Activated B cell treated with CpG ODN at 0.5 μM for 24 hours (primary cell): ENCODE measurements at regions not wholly inside any gene's neighbourhood (a gene's known extent, or its start where the extent isn't known, plus 50 kb on each side); places are given as distances from the start of the nearest gene placed in this dataset.

ENCODE experiments used
- ATAC-seq: fragments of 200-7000 bp; cut with Tn5 transposase; one replicate; pipeline ENCODE4 v1.10.0; 2021; ENCODE audit warnings: low read depth, mild to moderate bottlenecking, moderate library complexity
- CTCF ChIA-PET: fragments of 350-600 bp; sonication (Branson Sonifier 250); formaldehyde crosslinking; loops from one replicate; lab custom pipeline; 2021; ENCODE audit warnings: antibody characterized with exemption; lab: Charles Lee
- POLR2A ChIA-PET: fragments of 350-600 bp; sonication (Branson Sonifier 250); formaldehyde crosslinking; loops from one replicate; lab custom pipeline; 2021; ENCODE audit warnings: antibody characterized with exemption; lab: Charles Lee
- DNase-seq: peaks from one replicate; pipeline ENCODE4 v3.0.0; 2022
- H3K27ac Mint-ChIP-seq: one replicate; pipeline ENCODE4 v1.8.0; 2020; ENCODE audit warnings: mixed read lengths
- H3K27me3 Mint-ChIP-seq: one replicate; pipeline ENCODE4 v1.8.0; 2021; ENCODE audit warnings: mixed read lengths
- H3K36me3 Mint-ChIP-seq: one replicate; pipeline ENCODE4 v1.8.0; 2021; ENCODE audit warnings: low read depth, mixed read lengths
- H3K4me1 Mint-ChIP-seq: one replicate; pipeline ENCODE4 v1.8.0; 2021; ENCODE audit warnings: mixed read lengths
- H3K4me3 Mint-ChIP-seq: one replicate; pipeline ENCODE4 v1.8.0; 2020; ENCODE audit warnings: mild to moderate bottlenecking, mixed read lengths
- H3K9me3 Mint-ChIP-seq: one replicate; pipeline ENCODE4 v1.8.0; 2020; ENCODE audit warnings: mixed read lengths
- CTCF ChIP-seq: fragments of 200-600 bp; IDR thresholded peaks from one replicate; pipeline ENCODE4 v1.8.0; 2022; ENCODE audit warnings: antibody characterized with exemption, mild to moderate bottlenecking
- intact Hi-C: fragments of 100-400 bp; cut with micrococcal nuclease; formaldehyde crosslinking; loops from one replicate; pipeline ENCODE4 v1.15.1; 2024

- ChIA-PET POLR2A (no interaction called here), CTCF (no interaction called here)
- H3K9me3 Mint-ChIP-seq, result no peaks in the 10 kb centered on the region
- DNase-seq (no peak), ATAC-seq (no peak)
- TF ChIP-seq CTCF, result no peak
- intact Hi-C loops, result no loop called here
- H3K4me1 Mint-ChIP-seq, result peaks cover 7% of the 10 kb centered on the region
- no peak overlapping the region for H3K27ac Mint-ChIP-seq
- H3K27me3 Mint-ChIP-seq, result no peaks in the 10 kb centered on the region
- H3K4me3 Mint-ChIP-seq, result no peak overlapping the region
- H3K36me3 Mint-ChIP-seq, result no peaks in the 10 kb centered on the region
Observed at GRCh38 chr4:11014199-11014598, 329.6 kb upstream of the CLNK start.

- Mint-ChIP-seq H3K9me3 (peaks cover 6% of the 10 kb centered on the region), H3K27ac (no peak overlapping the region), H3K27me3 (no peaks in the 10 kb centered on the region), H3K4me3 (no peak overlapping the region), H3K4me1 (peaks cover 7% of the 10 kb centered on the region), H3K36me3 (no peaks in the 10 kb centered on the region)
- ChIA-PET POLR2A (no interaction called here), CTCF (no interaction called here)
- TF ChIP-seq CTCF, result no peak
- ATAC-seq (no peak), DNase-seq (no peak)
- intact Hi-C loops, result no loop called here
Observed at GRCh38 chr4:11013094-11013664, 328.6 kb upstream of the CLNK start.

DNA sequence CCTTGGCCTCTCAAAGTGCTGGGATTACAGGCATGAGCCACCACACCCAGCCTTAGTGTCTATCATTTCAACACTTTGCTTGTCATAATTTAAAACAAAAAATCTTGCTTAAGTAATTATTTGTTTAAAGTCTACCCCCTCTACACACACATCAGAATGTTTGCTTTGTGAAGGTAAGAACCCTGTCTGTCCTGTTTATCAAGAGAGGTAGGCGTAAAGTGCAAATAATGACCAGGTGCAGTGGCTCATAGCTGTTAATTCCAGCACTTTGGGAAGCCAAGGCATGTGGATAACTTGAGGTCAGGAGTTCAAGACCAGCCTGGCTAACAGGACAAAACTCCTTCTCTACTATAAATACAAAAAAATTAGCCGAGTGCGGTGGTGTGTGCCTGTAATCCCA lies 326.7 kb upstream of the CLNK start:
- TF ChIP-seq CTCF, result no peak
- DNase-seq (no peak), ATAC-seq (no peak)
- no peak overlapping the region for H3K27ac Mint-ChIP-seq
- CTCF ChIA-PET, result no interaction called here
- H3K4me1 Mint-ChIP-seq, result peaks cover 7% of the 10 kb centered on the region
- POLR2A ChIA-PET, result no interaction called here
- intact Hi-C loops, result no loop called here
- peaks cover 10% of the 10 kb centered on the region for H3K9me3 Mint-ChIP-seq
- H3K27me3 Mint-ChIP-seq, result no peaks in the 10 kb centered on the region
- no peak overlapping the region for H3K4me3 Mint-ChIP-seq
- H3K36me3 Mint-ChIP-seq, result no peaks in the 10 kb centered on the region

- CTCF ChIA-PET, result no interaction called here
- H3K27me3 Mint-ChIP-seq, result no peaks in the 10 kb centered on the region
- no peak overlapping the region for H3K27ac Mint-ChIP-seq
Observed at GRCh38 chr4:11010624-11011023, 326.1 kb upstream of the CLNK start.

GRCh38 chr4:11009281-11009680 lies 324.7 kb upstream of the CLNK start:
- ATAC-seq, result no peak
- Mint-ChIP-seq H3K4me1 (peaks cover 16% of the 10 kb centered on the region), H3K36me3 (no peaks in the 10 kb centered on the region), H3K27ac (no peak overlapping the region), H3K4me3 (no peak overlapping the region), H3K27me3 (no peaks in the 10 kb centered on the region), H3K9me3 (peaks cover 10% of the 10 kb centered on the region)
- CTCF ChIA-PET, result no interaction called here
- intact Hi-C loops, result no loop called here
- POLR2A ChIA-PET, result no interaction called here
- no peak for DNase-seq
- no peak for TF ChIP-seq CTCF

More at GRCh38 chr4:11010624-11011023, 326.1 kb upstream of the CLNK start:
- intact Hi-C loops, result no loop called here
- no peak for DNase-seq
- peaks cover 10% of the 10 kb centered on the region for H3K9me3 Mint-ChIP-seq
- H3K4me3 Mint-ChIP-seq, result no peak overlapping the region
- no peak for ATAC-seq
- peaks cover 10% of the 10 kb centered on the region for H3K4me1 Mint-ChIP-seq
- TF ChIP-seq CTCF, result no peak
- POLR2A ChIA-PET, result no interaction called here
- H3K36me3 Mint-ChIP-seq, result no peaks in the 10 kb centered on the region
